GM18909 (cell line): ENCODE measurements at regions not wholly inside any gene's neighbourhood (a gene's known extent, or its start where the extent isn't known, plus 50 kb on each side); places are given as distances from the start of the nearest gene placed in this dataset.

ENCODE experiments used
- ATAC-seq: cut with Tn5 transposase; IDR thresholded peaks from one replicate; pipeline ENCODE4 v1.9.1; 2021; ENCODE audit warnings: mild to moderate bottlenecking; ENCODE audit not compliant: unreplicated experiment, poor library complexity

- no peak for ATAC-seq
These were observed 135.1 kb upstream of the VSTM2B start for GRCh38 chr19:29390742-29391141.

GRCh38 chr19:29393915-29394460, 131.8 kb upstream of the VSTM2B start:
- no peak for ATAC-seq

- no peak for ATAC-seq
These were observed 130.6 kb upstream of the VSTM2B start for GRCh38 chr19:29395111-29395733.

- no peak for ATAC-seq
These were observed 129.9 kb upstream of the VSTM2B start for GRCh38 chr19:29395734-29396414.

- no peak for ATAC-seq
These were observed 128.9 kb upstream of the VSTM2B start for GRCh38 chr19:29396925-29397324.

GRCh38 chr19:29397748-29398147, 128.0 kb upstream of the VSTM2B start:
- no peak for ATAC-seq

- ATAC-seq = no peak
These were observed 126.0 kb upstream of the VSTM2B start for GRCh38 chr19:29399804-29400203.

GRCh38 chr19:29400917-29401711, 124.7 kb upstream of the VSTM2B start:
- no peak for ATAC-seq

- ATAC-seq = no peak
These were observed 123.9 kb upstream of the VSTM2B start for GRCh38 chr19:29401712-29402421.

- no peak for ATAC-seq
These were observed 123.2 kb upstream of the VSTM2B start for GRCh38 chr19:29402563-29402962.

GRCh38 chr19:29404015-29404414, 121.8 kb upstream of the VSTM2B start:
- no peak for ATAC-seq

GRCh38 chr19:29404951-29405727, 120.7 kb upstream of the VSTM2B start:
- ATAC-seq = no peak

- ATAC-seq = no peak
These were observed 120.1 kb upstream of the VSTM2B start for GRCh38 chr19:29405728-29405995.

GRCh38 chr19:29409076-29409862, 116.5 kb upstream of the VSTM2B start:
- no peak for ATAC-seq

- ATAC-seq = no peak
These were observed 115.2 kb upstream of the VSTM2B start for GRCh38 chr19:29410601-29411000.

GRCh38 chr19:29411113-29411581, 114.6 kb upstream of the VSTM2B start:
- no peak for ATAC-seq

- ATAC-seq = no peak
These were observed 112.4 kb upstream of the VSTM2B start for GRCh38 chr19:29413435-29413834.

GRCh38 chr19:29415507-29415906, 110.3 kb upstream of the VSTM2B start:
- no peak for ATAC-seq

GRCh38 chr19:29417048-29417447, 108.7 kb upstream of the VSTM2B start:
- no peak for ATAC-seq
